ENCODE measurements at regions not wholly inside any gene's neighbourhood (a gene's known extent, or its start where the extent isn't known, plus 50 kb on each side); places are given as distances from the start of the nearest gene placed in this dataset.

- TF ChIP-seq CTCF (conservative IDR thresholded peaks at IDR 0.05; ENCODE audit: low read length) (no peak), EZH2phosphoT487 (IDR thresholded peaks at IDR 0.05; ENCODE audit: borderline replicate concordance) (no peak)
Observed at GRCh38 chr1:157314408-157314807, 176.2 kb upstream of the ETV3 start.

Measured in Loucy (cell line).